ENCODE measurements at regions not wholly inside any gene's neighbourhood (a gene's known extent, or its start where the extent isn't known, plus 50 kb on each side); places are given as distances from the start of the nearest gene placed in this dataset.

DNA sequence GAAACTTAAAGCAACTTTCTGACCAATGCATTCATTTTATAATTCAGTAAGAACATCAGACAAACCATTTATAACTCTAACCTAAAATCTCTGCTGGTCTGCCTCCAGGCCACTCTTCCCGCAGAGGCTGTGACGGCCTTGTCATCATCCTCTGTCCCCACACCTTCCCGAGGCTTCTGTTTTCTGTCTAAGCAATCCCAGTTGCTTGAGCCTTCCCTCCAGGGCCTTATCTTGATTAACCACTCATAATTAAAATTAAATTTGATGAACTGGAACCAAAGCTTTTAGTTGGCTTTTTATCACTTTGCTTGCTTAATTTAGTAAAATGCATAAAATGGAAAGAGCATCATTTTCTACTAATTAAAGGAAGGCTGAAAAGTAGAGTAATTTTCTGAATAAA, 312.4 kb downstream of the DIRAS2 start:
- TF ChIP-seq GATA2 (IDR thresholded peaks at IDR 0.05; ENCODE audit: low read depth, low read length) (peak; percentile 67), GATA3 (IDR thresholded peaks at IDR 0.05; ENCODE audit: low read depth, low read length) (0 out of 2 replicates have a peak, but pooled peaks have one; percentile 19)

- TF ChIP-seq GATA3 (IDR thresholded peaks at IDR 0.05; ENCODE audit: low read depth, low read length) (no peak), GATA2 (IDR thresholded peaks at IDR 0.05; ENCODE audit: low read depth, low read length) (no peak)
Observed at GRCh38 chr9:90331826-90332575, 310.6 kb downstream of the DIRAS2 start.

DNA sequence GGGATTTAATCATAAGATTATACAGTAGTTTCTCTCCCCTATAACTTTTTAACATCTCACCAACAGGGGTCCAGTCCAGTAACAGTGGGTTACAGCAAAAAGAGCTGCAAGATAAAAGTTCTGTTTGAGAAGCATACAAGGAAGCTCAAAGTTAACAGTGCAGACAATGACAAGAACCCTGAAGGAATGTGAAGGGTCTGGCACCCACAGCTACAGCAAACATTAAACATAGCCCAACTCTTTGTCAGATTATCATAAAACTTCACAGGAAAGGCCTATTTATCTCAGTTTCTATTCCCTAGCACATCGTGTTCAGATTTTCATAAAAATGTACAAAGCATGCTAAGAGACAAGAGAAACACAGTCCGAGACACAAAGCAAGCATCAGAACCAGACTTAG, 309.4 kb downstream of the DIRAS2 start:
- TF ChIP-seq GATA3 (IDR thresholded peaks at IDR 0.05; ENCODE audit: low read depth, low read length), result no peak
- TF ChIP-seq GATA2 (IDR thresholded peaks at IDR 0.05; ENCODE audit: low read depth, low read length), result no peak

- no peak for TF ChIP-seq GATA2 (IDR thresholded peaks at IDR 0.05; ENCODE audit: low read depth, low read length)
- no peak for TF ChIP-seq GATA3 (IDR thresholded peaks at IDR 0.05; ENCODE audit: low read depth, low read length)
Observed at GRCh38 chr9:90340421-90340820, 302.2 kb downstream of the DIRAS2 start.

- TF ChIP-seq GATA2 (IDR thresholded peaks at IDR 0.05; ENCODE audit: low read depth, low read length), result no peak
- TF ChIP-seq GATA3 (IDR thresholded peaks at IDR 0.05; ENCODE audit: low read depth, low read length), result no peak
Observed at GRCh38 chr9:90342607-90343006, 300.0 kb downstream of the DIRAS2 start.

DNA sequence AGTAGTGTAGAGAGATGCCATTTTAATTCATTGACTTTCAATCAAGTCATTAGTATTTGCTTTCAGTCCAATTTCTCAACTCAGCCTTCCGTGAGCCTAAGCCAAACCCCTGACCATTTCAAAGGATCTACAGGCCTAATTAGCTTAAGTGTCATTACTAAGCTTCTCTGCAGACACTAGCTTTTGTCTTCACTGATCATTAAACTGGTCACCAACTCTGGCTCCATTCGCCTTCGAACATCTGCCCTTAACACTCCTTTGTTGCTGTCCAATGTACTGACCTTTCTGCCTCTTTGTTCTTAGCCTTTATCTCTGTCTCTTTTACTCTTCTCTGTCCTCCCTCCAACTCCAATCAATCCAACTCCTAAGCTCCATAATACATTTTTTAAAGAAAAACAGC, 299.3 kb downstream of the DIRAS2 start:
- no peak for TF ChIP-seq GATA3 (IDR thresholded peaks at IDR 0.05; ENCODE audit: low read depth, low read length)
- no peak for TF ChIP-seq GATA2 (IDR thresholded peaks at IDR 0.05; ENCODE audit: low read depth, low read length)

DNA sequence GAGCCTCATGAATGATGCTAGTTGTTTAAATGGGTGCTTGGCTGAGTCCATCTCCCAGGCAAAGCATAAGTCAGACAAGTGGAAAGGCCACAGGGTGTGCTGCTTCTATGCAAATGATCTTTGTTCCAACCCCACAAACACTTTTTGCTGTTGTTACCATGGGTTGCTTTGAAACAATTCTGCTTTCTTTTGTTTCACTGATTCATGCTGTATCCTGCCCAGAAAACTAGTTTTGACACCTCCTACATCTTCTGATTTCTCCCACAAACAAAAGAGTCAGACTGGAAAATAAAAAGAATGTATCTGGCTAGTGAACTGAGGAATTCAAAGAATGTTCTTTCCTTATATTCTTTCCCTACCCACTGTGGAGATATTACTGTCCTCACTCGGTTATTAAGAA, 298.6 kb downstream of the DIRAS2 start:
- TF ChIP-seq GATA3 (IDR thresholded peaks at IDR 0.05; ENCODE audit: low read depth, low read length) (no peak), GATA2 (IDR thresholded peaks at IDR 0.05; ENCODE audit: low read depth, low read length) (no peak)

DNA sequence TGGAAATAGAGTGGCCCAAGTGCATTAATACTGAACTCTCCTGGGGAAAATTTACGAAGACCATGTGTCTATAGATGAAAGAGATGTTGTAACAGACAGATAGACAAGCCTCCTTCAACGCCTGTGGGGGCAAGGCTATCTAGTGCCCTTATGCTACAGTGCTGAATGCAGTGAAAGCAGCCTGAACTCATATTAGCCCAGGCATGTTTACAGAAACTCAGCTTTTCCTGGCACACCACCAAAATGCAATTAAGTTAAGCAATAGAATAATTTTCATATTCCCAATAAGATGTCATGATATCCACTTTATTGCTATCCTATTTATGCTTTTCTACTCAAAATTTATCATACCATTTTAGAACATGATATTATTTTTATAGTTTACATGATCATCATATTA, 277.0 kb downstream of the DIRAS2 start:
- TF ChIP-seq GATA2 (IDR thresholded peaks at IDR 0.05; ENCODE audit: low read depth, low read length) (no peak), GATA3 (IDR thresholded peaks at IDR 0.05; ENCODE audit: low read depth, low read length) (no peak)

DNA sequence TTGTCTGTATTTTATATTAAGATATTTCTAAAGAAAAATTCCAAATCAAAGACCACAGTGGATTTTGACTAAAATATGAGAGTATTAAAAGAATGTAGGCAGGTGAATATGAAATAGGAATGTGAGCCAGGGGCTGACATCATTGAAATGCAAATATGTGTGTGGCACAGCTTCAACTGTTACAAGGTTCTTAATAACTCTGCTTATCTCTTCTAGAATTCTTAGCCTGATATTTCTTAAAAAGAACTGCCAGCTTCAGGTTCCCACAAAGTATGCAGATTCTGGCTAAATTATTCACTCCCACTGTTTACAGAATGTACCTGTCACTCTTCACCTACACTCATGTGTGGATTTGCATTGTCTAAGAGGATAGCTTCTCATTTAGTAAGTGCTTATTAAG, 274.4 kb downstream of the DIRAS2 start:
- no peak for TF ChIP-seq GATA3 (IDR thresholded peaks at IDR 0.05; ENCODE audit: low read depth, low read length)
- TF ChIP-seq GATA2 (IDR thresholded peaks at IDR 0.05; ENCODE audit: low read depth, low read length), result no peak

DNA sequence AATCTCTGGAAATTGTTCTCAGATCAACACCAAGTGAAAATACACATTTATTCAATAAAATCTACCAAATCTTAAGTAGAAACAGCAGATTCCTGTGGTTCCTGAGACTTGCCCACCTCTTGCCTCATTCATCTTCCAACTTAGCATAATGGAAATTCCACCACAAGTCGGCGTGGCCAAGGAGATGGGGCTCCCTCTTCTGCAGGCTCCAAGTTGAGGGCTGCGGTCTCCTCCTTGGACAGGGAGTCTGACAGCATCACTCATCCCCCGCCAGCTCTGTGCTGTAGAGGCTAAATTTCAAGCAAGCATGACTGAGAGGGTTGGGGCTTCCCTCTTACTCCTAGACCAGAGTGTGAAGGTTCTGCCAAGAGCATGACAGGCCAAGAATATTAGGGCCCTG, 273.7 kb downstream of the DIRAS2 start:
- TF ChIP-seq GATA2 (IDR thresholded peaks at IDR 0.05; ENCODE audit: low read depth, low read length) (no peak), GATA3 (IDR thresholded peaks at IDR 0.05; ENCODE audit: low read depth, low read length) (no peak)

GRCh38 chr9:90379771-90380170, 262.9 kb downstream of the DIRAS2 start:
- TF ChIP-seq GATA3 (IDR thresholded peaks at IDR 0.05; ENCODE audit: low read depth, low read length) (no peak), GATA2 (IDR thresholded peaks at IDR 0.05; ENCODE audit: low read depth, low read length) (no peak)

DNA sequence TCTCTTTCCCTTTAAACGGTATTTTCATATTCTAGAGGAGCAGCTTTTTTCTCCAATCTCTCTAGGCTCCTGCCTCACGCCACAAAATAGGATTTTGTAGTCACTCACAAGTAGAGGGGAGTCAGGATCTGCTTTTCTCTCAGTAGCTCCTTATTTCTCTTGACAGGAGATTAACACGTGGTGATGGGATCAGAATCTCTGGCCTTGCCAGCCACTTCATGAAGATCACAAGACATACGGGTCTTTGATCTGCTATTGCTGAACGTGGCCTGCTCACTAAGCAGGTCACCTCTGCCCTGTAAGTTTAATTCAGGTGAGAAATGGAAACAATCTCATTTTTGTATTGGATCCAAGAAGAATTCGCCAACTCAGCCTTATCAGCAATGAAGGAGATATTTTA, 257.5 kb downstream of the DIRAS2 start:
- TF ChIP-seq GATA3 (IDR thresholded peaks at IDR 0.05; ENCODE audit: low read depth, low read length), result no peak
- no peak for TF ChIP-seq GATA2 (IDR thresholded peaks at IDR 0.05; ENCODE audit: low read depth, low read length)

DNA sequence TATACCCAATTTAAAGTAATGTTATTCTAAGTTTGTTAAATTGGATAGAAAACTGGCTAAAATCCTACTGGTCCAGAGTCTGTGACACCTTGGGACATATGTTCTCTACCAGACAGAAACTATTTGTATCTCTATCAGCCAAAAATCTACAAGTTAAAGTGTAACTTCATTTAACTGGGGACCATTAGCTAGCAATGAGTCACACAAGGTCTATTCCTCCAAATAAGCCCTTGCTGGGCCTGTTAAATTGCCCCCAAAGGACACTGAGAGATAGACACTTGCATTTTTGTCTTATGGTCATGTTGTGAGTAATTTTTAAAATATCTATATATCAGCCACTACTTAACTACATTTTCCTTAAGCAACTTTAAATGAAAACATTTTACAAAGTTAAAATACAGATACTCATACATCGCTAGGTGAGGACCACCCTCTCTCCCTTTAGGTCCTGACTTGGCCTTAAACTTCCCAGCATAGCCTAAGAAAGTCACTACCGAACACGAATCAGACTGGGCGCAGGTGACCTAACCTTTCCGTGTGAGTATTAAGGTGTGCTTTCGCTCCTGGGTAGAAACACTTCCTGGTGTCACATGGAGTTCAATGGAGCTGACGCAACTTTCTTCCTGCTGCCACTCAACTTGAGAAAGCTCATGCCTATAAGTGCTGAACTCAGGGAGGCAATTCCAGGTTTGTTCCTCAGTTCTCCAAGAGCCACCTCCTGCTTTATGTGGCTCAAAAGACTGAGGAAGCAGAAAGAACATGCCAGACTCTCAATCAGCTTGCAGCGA, 249.1 kb downstream of the DIRAS2 start:
- TF ChIP-seq GATA2 (IDR thresholded peaks at IDR 0.05; ENCODE audit: low read depth, low read length), result no peak
- no peak for TF ChIP-seq GATA3 (IDR thresholded peaks at IDR 0.05; ENCODE audit: low read depth, low read length)

GRCh38 chr9:90394871-90395270, 247.8 kb downstream of the DIRAS2 start:
- TF ChIP-seq GATA3 (IDR thresholded peaks at IDR 0.05; ENCODE audit: low read depth, low read length) (no peak), GATA2 (IDR thresholded peaks at IDR 0.05; ENCODE audit: low read depth, low read length) (no peak)

- TF ChIP-seq GATA2 (IDR thresholded peaks at IDR 0.05; ENCODE audit: low read depth, low read length) (no peak), GATA3 (IDR thresholded peaks at IDR 0.05; ENCODE audit: low read depth, low read length) (no peak)
Observed at GRCh38 chr9:90400091-90400490, 242.5 kb downstream of the DIRAS2 start.

Measured in SH-SY5Y (cell line).